ENCODE measurements at regions not wholly inside any gene's neighbourhood (a gene's known extent, or its start where the extent isn't known, plus 50 kb on each side); places are given as distances from the start of the nearest gene placed in this dataset.
"Not testable (repeated sequence)": the region's sequence is repeated elsewhere in the genome, so short reads cannot be mapped to it uniquely, and the experiment has no call there.

DNA sequence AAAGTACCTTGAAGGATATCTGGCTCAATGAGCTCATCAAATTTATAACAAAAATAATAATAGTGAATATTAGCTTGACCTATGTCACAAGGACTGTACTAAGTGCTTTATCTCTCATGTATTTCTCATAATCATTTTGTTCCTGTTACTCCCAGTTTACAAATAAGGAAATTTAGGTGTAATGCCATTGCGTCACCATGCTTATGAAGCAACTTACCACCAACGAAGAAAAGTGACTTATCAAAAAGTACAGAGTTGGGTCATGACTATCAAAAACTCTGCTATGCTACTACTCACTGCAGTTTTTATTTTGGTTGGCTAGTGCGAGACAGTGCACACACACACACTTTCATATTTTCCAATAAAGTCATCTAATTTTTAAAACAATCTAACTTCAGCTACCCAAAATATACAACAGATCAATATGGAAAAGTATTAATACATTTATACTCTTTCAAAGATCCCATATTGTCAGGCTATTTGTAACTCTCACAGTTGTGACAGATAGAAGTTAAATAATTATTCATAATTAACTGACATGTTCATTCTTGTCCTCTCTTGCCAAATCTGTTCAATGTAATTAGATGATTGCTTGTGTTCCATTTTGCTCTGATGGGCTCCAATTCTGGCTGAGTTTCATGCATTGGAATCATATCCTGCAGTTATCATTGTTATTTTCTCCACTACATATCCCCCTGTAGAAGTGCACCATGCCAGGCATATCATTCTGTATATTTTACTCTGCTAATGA, 119.4 kb downstream of the KCNJ2 start:
- no peak for DNase-seq

DNA sequence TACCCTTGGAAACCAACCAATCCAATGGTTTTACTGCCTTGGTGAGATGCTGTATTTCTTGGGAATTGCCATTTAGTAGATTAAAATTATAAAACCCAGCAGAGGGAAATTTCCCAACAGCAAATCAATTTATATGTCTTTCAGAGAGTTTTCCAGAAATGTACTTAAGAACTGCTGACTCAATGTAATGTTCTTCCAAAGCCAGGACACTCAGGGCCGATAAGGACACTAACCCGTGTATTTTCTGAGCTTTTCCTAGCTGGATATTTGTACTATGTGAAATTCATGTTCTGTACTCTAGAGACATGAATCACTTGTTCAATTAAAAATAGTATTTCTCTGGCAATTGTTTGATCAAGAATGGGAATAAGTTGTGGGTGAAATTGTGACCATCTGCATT, 121.4 kb downstream of the KCNJ2 start:
- no peak for DNase-seq

DNA sequence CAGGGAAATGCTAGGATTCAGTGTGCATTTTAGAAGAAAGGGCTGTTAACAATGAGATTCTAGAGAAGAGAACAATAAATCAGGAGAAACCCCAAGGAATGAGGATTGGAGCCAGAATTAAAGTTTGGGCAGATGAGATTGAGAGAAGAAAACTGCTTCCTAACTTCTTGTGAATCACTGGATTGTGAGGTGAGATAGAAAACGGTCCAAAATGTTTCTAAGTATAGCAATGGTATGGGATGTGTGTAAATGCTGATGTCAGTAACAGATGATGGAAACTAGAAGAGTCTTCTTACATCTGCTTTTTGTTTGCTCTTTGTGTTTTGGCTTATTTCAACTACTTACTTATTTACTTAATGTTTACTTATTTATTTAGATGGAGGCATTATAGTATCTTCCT, 123.0 kb downstream of the KCNJ2 start:
- DNase-seq, result no peak

- DNase-seq, result not testable (repeated sequence)
Observed at GRCh38 chr17:70293564-70294310, 124.4 kb downstream of the KCNJ2 start.

DNA sequence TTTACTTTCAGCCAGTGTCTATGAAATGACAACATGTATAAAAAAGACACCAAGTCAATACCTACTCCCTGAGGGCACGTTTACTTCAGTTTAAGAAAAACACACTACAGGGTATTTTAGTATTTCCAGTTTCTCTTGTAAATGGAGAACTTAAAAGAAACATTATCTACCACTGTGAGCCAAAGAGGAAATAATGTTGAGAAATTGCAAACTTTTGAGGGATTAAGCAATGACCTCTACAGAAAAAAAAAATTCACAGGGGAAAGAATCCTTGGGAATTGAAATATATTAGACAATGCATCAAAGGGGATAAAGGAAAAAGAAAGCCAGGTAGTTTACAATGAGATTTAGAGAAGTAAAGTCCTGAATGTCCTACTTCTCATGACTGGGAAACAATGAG, 126.0 kb downstream of the KCNJ2 start:
- no peak for DNase-seq

- no peak for DNase-seq
Observed at GRCh38 chr17:70295731-70296130, 126.4 kb downstream of the KCNJ2 start.

GRCh38 chr17:70296456-70296855, 127.1 kb downstream of the KCNJ2 start:
- no peak for DNase-seq

DNA sequence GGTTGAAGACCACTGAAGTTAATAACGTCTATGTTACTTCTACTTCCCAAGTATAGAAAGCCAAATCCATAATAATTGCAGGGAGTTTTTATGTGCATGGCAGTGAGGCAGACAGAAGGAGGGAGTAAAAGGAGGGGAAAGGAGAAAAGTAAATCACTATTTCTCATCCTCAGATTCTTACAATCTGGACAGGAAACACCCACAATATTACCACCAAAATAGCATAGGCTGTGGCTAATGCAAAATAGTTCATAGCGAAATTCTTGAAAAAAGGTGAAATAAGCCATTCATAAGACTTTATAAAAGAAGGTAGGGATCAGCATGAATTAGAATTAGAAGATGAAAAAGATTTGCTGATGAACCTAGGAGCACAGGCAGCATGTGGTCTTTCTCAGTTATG, 128.1 kb downstream of the KCNJ2 start:
- DNase-seq, result no peak

GRCh38 chr17:70298929-70299531, 129.7 kb downstream of the KCNJ2 start:
- DNase-seq, result no peak

- DNase-seq, result no peak
Observed at GRCh38 chr17:70307430-70308225, 138.3 kb downstream of the KCNJ2 start.

- no peak for DNase-seq
Observed at GRCh38 chr17:70308618-70309017, 139.3 kb downstream of the KCNJ2 start.

DNA sequence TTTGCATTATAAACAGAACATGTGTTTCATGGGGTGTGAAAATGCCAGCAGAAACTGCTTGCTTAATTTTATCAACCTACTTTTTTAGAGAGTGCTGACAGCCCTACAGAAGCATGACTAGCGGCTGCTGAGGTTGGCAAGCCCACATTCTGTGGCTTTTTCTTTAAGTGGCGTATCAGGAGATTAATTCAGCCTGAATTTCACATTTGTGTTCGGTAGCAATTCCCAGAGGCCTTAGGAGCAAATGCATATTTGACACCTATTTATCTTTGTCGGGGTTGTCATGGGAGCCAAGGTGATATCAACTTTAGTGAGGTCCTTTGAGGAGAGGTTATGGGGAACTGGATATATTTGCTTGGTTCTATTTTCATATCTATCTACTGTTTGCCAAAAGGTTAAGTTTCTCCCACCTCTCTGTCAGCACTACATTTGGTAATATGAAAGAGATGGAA, 140.9 kb downstream of the KCNJ2 start:
- DNase-seq, result no peak

DNA sequence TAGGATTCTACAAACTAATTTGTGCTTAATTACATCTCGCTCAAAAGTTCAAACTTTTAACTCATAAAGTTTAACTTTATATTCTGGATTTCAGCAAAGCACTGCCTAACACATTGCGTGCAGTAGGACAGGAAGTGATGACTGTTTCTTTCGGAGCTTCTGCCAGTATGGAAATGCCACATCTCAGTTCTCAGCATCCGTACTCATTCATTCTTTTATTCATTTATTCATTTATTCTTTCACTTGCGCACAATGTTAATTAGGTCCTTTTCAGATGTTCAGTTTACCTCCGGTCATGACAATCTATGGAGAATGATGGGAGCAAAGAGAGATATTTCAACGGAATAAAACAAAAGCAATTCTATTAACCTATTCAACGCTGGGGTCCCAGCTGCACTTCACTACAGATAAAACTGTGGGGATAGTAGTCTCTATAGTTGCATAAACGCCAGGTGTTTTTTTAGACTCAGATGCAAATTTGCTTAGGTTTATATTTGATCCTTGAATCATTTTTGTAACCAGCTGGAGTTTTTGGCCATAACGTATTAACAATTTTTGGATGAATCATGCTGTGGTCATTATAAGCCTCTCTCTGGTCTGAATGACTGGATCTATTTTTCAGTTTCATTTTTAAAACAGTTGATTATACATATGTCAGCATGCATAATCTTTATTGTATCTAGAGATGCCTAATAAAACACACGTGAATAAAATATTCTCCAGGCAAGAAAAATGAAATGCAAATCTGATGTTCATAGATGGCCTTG, 143.9 kb downstream of the KCNJ2 start:
- no peak for DNase-seq

GRCh38 chr17:70314096-70314495, 144.8 kb downstream of the KCNJ2 start:
- no peak for DNase-seq

DNA sequence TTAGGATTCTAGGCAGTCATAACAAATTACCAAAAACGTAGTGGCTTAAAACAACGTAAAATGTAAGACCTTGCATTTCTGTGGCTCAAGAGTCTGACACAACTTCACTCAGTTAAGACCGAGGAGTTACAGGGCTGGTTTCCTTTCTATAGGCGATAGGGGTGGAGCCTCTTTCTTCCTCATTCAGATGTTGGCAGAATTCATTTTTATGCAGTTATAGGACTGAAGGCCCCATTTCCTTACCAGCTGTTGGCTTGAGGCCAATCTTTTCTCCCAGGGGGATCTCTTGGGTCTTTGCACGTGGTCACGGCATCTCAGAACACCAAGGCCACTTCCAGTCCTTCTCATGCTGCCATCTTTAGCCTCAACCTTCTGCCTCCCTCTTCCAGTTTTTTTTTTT, 145.2 kb downstream of the KCNJ2 start:
- DNase-seq, result no peak

GRCh38 chr17:70317421-70317820, 148.1 kb downstream of the KCNJ2 start:
- no peak for DNase-seq

GRCh38 chr17:70318051-70318450, 148.7 kb downstream of the KCNJ2 start:
- DNase-seq, result no peak

DNA sequence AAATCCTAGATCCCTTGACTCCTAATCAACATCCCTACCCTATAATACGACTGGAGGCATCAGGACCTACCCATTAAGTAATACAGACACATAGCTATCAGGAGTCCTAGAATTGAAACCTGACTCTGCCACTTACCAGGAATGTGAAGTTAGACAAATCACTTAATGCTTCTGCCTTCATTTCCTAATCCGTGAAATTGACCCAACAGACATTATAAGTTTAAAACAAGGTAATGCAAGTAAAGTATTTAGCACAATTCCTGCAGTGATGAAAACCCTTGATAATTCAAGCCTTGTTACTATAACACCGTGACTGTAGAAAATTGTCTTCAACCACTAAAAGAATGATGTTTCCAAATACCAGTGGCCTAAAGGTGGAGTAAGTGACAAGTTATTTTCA, 150.2 kb downstream of the KCNJ2 start:
- no peak for DNase-seq

DNA sequence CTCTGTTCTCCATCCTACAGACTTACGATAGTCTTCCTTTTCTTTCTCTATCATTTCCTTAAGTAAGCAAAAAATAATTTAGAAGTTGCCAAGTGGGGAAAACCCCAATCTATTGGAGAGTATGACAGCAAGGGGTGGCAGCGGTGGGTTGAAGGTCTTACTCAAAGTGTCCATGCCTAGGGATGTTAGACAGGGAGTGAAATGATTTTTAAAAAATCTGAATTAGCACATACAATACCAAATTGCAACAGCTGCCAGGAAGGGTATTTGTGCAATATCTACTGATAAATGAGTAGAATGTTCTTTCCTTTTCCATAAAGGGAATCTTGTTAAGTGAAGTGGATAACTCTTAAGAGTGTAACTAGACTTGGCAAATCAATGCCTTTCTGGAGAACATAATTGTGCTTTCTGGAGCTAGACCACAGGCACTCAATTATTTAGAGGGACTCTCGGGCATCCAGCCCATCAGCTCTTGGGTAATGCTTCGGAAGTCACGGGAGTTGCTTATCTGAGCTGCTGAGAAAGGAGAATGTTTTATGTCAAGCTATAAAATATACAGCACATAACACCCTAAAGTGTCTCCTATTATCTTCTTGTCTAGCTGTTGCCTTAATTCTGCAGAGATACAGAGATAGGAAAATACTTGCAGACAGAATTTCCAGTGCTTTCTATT, 151.5 kb downstream of the KCNJ2 start:
- DNase-seq, result no peak

- DNase-seq, result no peak
Observed at GRCh38 chr17:70321352-70321751, 152.0 kb downstream of the KCNJ2 start.

DNA sequence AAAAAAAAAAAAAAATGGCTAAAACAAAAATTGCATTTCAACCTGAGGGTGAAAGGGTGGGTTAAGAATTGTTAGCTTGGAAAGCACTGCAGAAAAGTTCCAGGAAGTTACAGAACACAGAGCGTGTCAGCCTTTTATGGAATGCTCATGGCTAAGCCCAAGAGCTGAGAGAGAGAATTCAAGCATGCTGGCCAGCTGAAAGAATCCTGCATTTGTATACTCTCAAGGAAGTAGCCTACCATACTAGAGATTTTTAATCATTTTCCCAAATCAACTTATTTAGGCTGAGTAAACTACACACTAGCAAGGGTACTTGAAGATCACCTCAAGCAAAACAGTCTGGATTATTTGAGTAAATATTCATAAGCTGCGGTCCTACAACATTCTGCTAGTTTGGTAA, 153.9 kb downstream of the KCNJ2 start:
- DNase-seq, result no peak

GRCh38 chr17:70324031-70324430, 154.7 kb downstream of the KCNJ2 start:
- DNase-seq, result no peak

Measured in stimulated activated CD4-positive, alpha-beta T cell treated with anti-CD3 and anti-CD28 coated beads, Interleukin-2, amount 100 ng/mL, for 48 hours (primary cell).